Body of pancreas (tissue), 4 donors: ENCODE measurements at regions not wholly inside any gene's neighbourhood (a gene's known extent, or its start where the extent isn't known, plus 50 kb on each side); places are given as distances from the start of the nearest gene placed in this dataset.

Source experiments
- POLR2A ChIP-seq, 3 donors: fragments of 450-650 bp; IDR thresholded peaks; one replicate each; pipeline ENCODE4 v1.6.1; 2016; ENCODE audit warnings: antibody characterized with exemption in 3 of 3, mild to moderate bottlenecking in 2 of 3
- TF ChIP-seq, protein P1 (sequence below), 7 experiments: fragments of 450-650 bp in 4 of 7; fragments of 200-600 bp in 3 of 7; sonication (generic) in 3 of 7; IDR thresholded peaks; one replicate each; pipeline ENCODE4 v1.5.1; 2016 to 2019; ENCODE audit warnings: antibody characterized with exemption in 7 of 7

DNA sequence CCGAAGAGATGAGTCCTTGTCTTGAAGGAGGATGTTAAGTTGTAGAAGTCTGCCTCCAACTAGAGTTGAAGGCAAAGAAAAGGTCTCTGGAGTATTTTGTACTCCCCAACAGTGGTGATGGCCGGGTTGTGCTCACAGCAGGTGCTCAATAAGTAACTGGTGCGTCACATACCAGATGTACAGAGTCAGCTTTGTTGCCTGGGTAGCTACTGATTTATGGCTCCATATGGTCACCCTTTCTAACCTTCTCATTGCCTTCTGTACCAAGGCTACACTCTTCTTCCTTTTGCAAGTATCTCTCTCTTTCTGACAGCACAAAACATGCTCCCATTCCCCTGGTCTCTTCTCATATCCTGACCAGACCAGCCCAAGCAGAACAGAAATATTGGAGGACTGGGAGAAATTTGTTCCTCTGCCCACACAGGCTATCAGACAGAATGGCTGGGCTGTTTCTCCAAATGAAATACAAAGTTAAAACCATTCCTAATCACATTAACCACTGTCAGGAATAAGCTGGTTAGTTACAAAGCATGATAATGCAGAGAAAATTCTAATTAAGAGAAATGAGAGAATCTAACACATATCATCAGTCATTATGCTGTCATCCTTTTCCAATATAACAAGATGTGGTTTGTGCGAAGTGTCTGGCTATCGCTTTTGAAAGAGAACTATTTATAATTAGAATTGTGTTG, 150.1 kb upstream of the LRRN1 start:
- TF ChIP-seq POLR2A (IDR thresholded peaks at IDR 0.05), result no peak
- TF ChIP-seq, protein P1, sequence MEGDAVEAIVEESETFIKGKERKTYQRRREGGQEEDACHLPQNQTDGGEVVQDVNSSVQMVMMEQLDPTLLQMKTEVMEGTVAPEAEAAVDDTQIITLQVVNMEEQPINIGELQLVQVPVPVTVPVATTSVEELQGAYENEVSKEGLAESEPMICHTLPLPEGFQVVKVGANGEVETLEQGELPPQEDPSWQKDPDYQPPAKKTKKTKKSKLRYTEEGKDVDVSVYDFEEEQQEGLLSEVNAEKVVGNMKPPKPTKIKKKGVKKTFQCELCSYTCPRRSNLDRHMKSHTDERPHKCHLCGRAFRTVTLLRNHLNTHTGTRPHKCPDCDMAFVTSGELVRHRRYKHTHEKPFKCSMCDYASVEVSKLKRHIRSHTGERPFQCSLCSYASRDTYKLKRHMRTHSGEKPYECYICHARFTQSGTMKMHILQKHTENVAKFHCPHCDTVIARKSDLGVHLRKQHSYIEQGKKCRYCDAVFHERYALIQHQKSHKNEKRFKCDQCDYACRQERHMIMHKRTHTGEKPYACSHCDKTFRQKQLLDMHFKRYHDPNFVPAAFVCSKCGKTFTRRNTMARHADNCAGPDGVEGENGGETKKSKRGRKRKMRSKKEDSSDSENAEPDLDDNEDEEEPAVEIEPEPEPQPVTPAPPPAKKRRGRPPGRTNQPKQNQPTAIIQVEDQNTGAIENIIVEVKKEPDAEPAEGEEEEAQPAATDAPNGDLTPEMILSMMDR (IDR thresholded peaks at IDR 0.05), result no peak
